Cardiac fibroblast (primary cell): ENCODE measurements at regions not wholly inside any gene's neighbourhood (a gene's known extent, or its start where the extent isn't known, plus 50 kb on each side); places are given as distances from the start of the nearest gene placed in this dataset.

Experiments
- DNase-seq, 2 donors: peaks; one replicate each; pipeline versions ENCODE4 v3.0.0 to v3.0.0-alpha.2; 2010; ENCODE audit warnings: low read depth in 2 of 2
- H3K4me3 ChIP-seq, 2 donors: replicated peaks in 1 of 2; 1 replicate in 1 of 2; 2 replicates in 1 of 2; pipeline ENCODE4 v1.5.1; 2011; ENCODE audit warnings: low read depth in 2 of 2, low read length in 2 of 2, mild to moderate bottlenecking in 2 of 2, moderate library complexity in 1 of 2
- CTCF ChIP-seq: IDR thresholded peaks from one replicate; pipeline ENCODE4 v1.5.1; 2011; ENCODE audit warnings: low read depth, mild to moderate bottlenecking, low read length, inconsistent platforms

- no peak overlapping the region for H3K4me3 ChIP-seq
- no peak for DNase-seq
- no peak for TF ChIP-seq CTCF
Measured at GRCh38 chr13:31610270-31610998, 128.9 kb upstream of the RXFP2 start.

GRCh38 chr13:31611214-31611613 lies 128.1 kb upstream of the RXFP2 start:
- no peak for TF ChIP-seq CTCF
- DNase-seq = no peak
- H3K4me3 ChIP-seq = no peak overlapping the region

GRCh38 chr13:31614073-31614472 lies 125.3 kb upstream of the RXFP2 start:
- TF ChIP-seq CTCF = no peak
- H3K4me3 ChIP-seq = no peak overlapping the region
- DNase-seq = no peak

- TF ChIP-seq CTCF = no peak
- no peak overlapping the region for H3K4me3 ChIP-seq
- no peak for DNase-seq
Measured at GRCh38 chr13:31614704-31615103, 124.6 kb upstream of the RXFP2 start.

GRCh38 chr13:31625115-31625514 lies 114.2 kb upstream of the RXFP2 start:
- H3K4me3 ChIP-seq = no peak overlapping the region
- DNase-seq = peak in 1 of 2 donors; percentile 64
- TF ChIP-seq CTCF = no peak

- no peak overlapping the region for H3K4me3 ChIP-seq
- TF ChIP-seq CTCF = no peak
- peak; percentile 27 to 74 for DNase-seq
Measured at GRCh38 chr13:31627097-31627845, 112.1 kb upstream of the RXFP2 start.
